ENCODE measurements at regions not wholly inside any gene's neighbourhood (a gene's known extent, or its start where the extent isn't known, plus 50 kb on each side); places are given as distances from the start of the nearest gene placed in this dataset.

DNA sequence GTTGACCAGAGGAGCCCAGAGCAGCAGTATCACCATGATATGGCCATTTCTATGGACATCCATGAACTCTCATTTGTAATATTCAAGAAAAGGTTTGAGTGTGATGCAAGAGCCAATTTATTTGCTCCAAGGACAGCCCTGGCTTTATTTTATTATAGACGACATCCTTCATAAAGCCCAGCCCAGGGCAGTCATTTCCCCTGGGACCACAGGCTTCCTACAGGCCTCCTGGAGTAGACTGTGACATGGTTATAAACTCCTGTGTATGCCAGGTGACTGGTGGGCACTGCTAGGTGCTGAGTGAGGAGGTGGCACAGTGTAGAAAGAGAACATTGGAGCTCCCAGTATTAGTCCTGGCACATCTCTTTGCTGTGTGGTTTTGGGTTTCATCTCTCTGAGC lies 120.9 kb downstream of the UTP18 start:
- no peak for TF ChIP-seq EZH2 (IDR thresholded peaks at IDR 0.05; ENCODE audit: low read length, unreplicated experiment)
- TF ChIP-seq, protein P1, sequence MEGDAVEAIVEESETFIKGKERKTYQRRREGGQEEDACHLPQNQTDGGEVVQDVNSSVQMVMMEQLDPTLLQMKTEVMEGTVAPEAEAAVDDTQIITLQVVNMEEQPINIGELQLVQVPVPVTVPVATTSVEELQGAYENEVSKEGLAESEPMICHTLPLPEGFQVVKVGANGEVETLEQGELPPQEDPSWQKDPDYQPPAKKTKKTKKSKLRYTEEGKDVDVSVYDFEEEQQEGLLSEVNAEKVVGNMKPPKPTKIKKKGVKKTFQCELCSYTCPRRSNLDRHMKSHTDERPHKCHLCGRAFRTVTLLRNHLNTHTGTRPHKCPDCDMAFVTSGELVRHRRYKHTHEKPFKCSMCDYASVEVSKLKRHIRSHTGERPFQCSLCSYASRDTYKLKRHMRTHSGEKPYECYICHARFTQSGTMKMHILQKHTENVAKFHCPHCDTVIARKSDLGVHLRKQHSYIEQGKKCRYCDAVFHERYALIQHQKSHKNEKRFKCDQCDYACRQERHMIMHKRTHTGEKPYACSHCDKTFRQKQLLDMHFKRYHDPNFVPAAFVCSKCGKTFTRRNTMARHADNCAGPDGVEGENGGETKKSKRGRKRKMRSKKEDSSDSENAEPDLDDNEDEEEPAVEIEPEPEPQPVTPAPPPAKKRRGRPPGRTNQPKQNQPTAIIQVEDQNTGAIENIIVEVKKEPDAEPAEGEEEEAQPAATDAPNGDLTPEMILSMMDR (conservative IDR thresholded peaks at IDR 0.05; ENCODE audit: low read depth, low read length) = no peak
